HG02588 (cell line): ENCODE measurements at regions not wholly inside any gene's neighbourhood (a gene's known extent, or its start where the extent isn't known, plus 50 kb on each side); places are given as distances from the start of the nearest gene placed in this dataset.

Experiments
- ATAC-seq: cut with Tn5 transposase; IDR thresholded peaks from one replicate; pipeline ENCODE4 v1.9.1; 2021; ENCODE audit warnings: mild to moderate bottlenecking, moderate library complexity; ENCODE audit not compliant: unreplicated experiment

GRCh38 chr18:42137693-42138375, 182.8 kb downstream of the PIK3C3 start:
- no peak for ATAC-seq

GRCh38 chr18:42141439-42141838, 186.4 kb downstream of the PIK3C3 start:
- ATAC-seq, result no peak

GRCh38 chr18:42155024-42155423, 200.0 kb downstream of the PIK3C3 start:
- no peak for ATAC-seq

- no peak for ATAC-seq
Observed at GRCh38 chr18:42156281-42156680, 201.2 kb downstream of the PIK3C3 start.

GRCh38 chr18:42157420-42157819, 202.4 kb downstream of the PIK3C3 start:
- no peak for ATAC-seq

- no peak for ATAC-seq
Observed at GRCh38 chr18:42157878-42158277, 202.8 kb downstream of the PIK3C3 start.

GRCh38 chr18:42159146-42159545, 204.1 kb downstream of the PIK3C3 start:
- ATAC-seq, result no peak

GRCh38 chr18:42163321-42163720, 208.3 kb downstream of the PIK3C3 start:
- no peak for ATAC-seq

GRCh38 chr18:42164556-42164955, 209.5 kb downstream of the PIK3C3 start:
- no peak for ATAC-seq

GRCh38 chr18:42165922-42166513, 211.0 kb downstream of the PIK3C3 start:
- no peak for ATAC-seq

- ATAC-seq, result no peak
Observed at GRCh38 chr18:42168487-42168886, 213.5 kb downstream of the PIK3C3 start.

GRCh38 chr18:42168907-42169306, 213.9 kb downstream of the PIK3C3 start:
- ATAC-seq, result no peak

GRCh38 chr18:42174909-42175308, 219.9 kb downstream of the PIK3C3 start:
- no peak for ATAC-seq

GRCh38 chr18:42176599-42176998, 221.6 kb downstream of the PIK3C3 start:
- no peak for ATAC-seq

GRCh38 chr18:42177390-42177789, 222.4 kb downstream of the PIK3C3 start:
- ATAC-seq, result no peak

- ATAC-seq, result no peak
Observed at GRCh38 chr18:42178376-42179080, 223.5 kb downstream of the PIK3C3 start.

GRCh38 chr18:42179542-42180121, 224.6 kb downstream of the PIK3C3 start:
- ATAC-seq, result no peak

- ATAC-seq, result no peak
Observed at GRCh38 chr18:42181474-42181873, 226.4 kb downstream of the PIK3C3 start.

GRCh38 chr18:42182728-42183700, 228.0 kb downstream of the PIK3C3 start:
- ATAC-seq, result no peak

- ATAC-seq, result no peak
Observed at GRCh38 chr18:42183746-42184145, 228.7 kb downstream of the PIK3C3 start.
